C4-2B (cell line): ENCODE measurements at regions not wholly inside any gene's neighbourhood (a gene's known extent, or its start where the extent isn't known, plus 50 kb on each side); places are given as distances from the start of the nearest gene placed in this dataset.
"Not testable (repeated sequence)": the region's sequence is repeated elsewhere in the genome, so short reads cannot be mapped to it uniquely, and the experiment has no call there.

Experiments used
- ZFX ChIP-seq: fragments of 450-650 bp; IDR thresholded peaks from 2 replicates; pipeline ENCODE4 v1.6.1; 2017
- TF ChIP-seq, protein P1 (sequence below): fragments of 450-650 bp; conservative IDR thresholded peaks from 2 replicates; pipeline ENCODE4 v1.5.1; 2017; ENCODE audit warnings: mild to moderate bottlenecking

DNA sequence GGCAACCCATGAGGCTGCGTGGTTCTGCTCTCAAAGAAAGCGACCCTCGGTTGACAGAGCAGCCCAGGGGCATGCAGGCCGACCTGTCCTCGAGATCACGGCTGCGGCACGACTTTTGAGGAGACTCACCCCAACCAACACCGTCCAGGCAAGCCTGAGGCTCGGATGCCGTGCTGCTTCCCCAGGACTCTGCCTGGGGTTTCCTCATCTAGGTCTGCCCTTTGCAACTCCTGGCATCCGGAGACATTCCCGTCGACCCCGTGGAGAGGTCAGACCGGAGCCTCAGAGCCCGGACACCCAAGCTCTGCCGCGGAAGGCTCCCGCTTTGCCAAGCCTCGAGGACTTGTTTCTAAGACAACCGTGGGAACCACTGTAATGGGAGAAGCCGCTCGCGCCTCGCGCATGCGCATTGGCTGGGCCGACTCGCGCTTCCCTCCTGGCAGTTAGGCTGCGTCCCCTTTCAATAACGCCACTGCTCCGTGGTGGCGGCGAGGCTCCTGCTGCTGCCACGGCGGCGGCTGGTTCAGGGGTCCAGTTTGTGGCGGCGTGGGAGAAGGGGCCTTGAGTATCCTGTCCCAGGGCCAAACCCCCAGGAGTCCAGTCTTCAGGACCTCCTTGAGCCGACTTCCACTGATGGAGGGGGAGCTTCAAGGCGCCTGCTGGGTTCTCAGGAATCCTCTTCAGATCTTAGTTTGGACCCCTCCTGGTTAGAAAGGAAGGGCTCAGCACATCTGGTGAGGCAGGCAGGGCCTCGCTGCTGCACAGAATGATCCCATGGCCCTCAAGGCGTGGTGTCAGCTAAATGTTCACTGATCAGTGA lies 101.7 kb upstream of the ZNF337 start:
- TF ChIP-seq, protein P1, sequence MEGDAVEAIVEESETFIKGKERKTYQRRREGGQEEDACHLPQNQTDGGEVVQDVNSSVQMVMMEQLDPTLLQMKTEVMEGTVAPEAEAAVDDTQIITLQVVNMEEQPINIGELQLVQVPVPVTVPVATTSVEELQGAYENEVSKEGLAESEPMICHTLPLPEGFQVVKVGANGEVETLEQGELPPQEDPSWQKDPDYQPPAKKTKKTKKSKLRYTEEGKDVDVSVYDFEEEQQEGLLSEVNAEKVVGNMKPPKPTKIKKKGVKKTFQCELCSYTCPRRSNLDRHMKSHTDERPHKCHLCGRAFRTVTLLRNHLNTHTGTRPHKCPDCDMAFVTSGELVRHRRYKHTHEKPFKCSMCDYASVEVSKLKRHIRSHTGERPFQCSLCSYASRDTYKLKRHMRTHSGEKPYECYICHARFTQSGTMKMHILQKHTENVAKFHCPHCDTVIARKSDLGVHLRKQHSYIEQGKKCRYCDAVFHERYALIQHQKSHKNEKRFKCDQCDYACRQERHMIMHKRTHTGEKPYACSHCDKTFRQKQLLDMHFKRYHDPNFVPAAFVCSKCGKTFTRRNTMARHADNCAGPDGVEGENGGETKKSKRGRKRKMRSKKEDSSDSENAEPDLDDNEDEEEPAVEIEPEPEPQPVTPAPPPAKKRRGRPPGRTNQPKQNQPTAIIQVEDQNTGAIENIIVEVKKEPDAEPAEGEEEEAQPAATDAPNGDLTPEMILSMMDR, result not testable (repeated sequence)
- TF ChIP-seq ZFX, result not testable (repeated sequence)
